ENCODE measurements at regions not wholly inside any gene's neighbourhood (a gene's known extent, or its start where the extent isn't known, plus 50 kb on each side); places are given as distances from the start of the nearest gene placed in this dataset.
A peak's percentile ranks its signal among the peaks of the same experiment; 100 is the strongest.

DNA sequence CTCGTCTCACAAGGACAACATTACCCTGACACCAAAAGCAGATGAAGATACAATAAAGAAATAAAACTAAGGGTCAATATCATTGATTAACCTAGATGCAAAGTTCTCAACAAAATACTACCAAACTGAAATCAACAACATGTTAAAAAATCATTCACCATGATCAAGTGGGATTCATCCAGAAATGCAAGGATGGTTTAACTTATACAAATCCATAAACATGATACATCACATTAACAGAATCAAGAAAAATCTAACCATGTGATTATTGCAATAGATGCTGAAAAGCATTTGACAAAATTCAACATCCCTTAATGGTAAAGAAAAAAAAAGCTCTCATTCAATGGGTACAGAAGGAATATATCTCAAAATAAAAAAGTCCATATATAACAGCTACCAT, 514.9 kb downstream of the TMA16 start:
- no peaks in the 10 kb centered on the region for H3K36me3 ChIP-seq
- no peak for ATAC-seq
- H3K4me3 ChIP-seq = no peak overlapping the region
- H3K27ac ChIP-seq = no peak overlapping the region
- no peaks in the 10 kb centered on the region for H3K4me1 ChIP-seq
- TF ChIP-seq, protein P1, sequence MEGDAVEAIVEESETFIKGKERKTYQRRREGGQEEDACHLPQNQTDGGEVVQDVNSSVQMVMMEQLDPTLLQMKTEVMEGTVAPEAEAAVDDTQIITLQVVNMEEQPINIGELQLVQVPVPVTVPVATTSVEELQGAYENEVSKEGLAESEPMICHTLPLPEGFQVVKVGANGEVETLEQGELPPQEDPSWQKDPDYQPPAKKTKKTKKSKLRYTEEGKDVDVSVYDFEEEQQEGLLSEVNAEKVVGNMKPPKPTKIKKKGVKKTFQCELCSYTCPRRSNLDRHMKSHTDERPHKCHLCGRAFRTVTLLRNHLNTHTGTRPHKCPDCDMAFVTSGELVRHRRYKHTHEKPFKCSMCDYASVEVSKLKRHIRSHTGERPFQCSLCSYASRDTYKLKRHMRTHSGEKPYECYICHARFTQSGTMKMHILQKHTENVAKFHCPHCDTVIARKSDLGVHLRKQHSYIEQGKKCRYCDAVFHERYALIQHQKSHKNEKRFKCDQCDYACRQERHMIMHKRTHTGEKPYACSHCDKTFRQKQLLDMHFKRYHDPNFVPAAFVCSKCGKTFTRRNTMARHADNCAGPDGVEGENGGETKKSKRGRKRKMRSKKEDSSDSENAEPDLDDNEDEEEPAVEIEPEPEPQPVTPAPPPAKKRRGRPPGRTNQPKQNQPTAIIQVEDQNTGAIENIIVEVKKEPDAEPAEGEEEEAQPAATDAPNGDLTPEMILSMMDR (IDR thresholded peaks at IDR 0.05) = no peak
- no peak for DNase-seq
- intact Hi-C loops (cut with DNase I) = no loop called here
- peaks cover 0 to 3% of the 10 kb centered on the region in 2 donors for H3K9me3 ChIP-seq
- no peaks in the 10 kb centered on the region for H3K27me3 ChIP-seq

DNA sequence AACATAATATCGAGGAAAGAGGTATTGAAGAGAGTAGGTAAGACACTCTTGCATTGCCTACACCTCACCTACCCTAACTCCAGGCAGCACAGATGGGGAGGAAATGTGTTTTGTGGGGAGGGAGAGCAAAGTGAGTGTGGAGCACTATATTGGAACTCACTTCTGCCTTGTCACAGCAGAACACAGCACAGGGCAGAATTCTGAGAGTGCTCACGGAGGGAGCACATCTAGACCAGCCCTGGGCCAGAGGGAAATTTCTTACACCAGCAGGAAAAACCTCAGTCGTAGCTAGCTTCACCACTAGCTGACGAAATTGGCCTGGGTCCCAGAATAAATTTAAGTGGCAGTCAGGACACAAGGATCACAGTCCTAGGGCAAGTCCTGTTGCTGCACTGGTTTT, 517.3 kb downstream of the TMA16 start:
- peak; percentile 37 for ATAC-seq
- H3K36me3 ChIP-seq = no peaks in the 10 kb centered on the region
- no peaks in the 10 kb centered on the region for H3K27me3 ChIP-seq
- H3K4me3 ChIP-seq = no peak overlapping the region
- no peak overlapping the region for H3K27ac ChIP-seq
- TF ChIP-seq, protein P1 (IDR thresholded peaks at IDR 0.05) = no peak
- DNase-seq = peak in 1 of 4 donors; percentile 7
- peaks cover 0 to 3% of the 10 kb centered on the region in 2 donors for H3K9me3 ChIP-seq
- intact Hi-C loops (cut with DNase I) = no loop called here
- H3K4me1 ChIP-seq = no peaks in the 10 kb centered on the region

DNA sequence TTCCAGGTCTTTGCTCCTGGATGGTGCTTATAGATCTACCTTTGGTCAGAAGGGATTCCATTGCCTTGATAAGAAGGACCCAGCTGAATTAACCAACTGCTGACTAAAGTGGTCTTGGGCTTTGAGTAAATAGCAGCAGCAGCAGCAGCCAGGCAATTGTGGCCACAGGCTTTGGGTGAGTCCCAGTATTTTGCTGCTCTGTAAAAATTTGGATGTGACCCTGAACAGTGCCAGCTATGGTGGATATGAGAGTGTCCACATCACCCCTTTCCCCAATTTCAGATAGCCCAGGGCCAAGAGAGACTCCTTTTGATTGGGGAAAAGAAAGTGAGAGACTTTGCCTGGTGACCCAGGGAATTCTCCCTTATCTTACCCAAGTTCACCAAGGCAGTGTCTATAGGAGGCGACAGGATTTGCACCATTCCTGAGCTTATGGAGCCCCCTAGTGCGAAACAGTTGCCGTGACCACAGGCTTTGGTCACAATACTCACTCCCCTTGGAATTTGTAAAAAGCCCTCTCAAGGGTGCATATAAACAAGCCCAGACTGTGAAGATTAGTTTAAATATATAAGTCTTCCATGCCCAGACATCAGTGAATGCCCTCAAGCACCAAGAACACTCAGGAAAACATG, 518.0 kb downstream of the TMA16 start:
- peak; percentile 79 for ATAC-seq

DNA sequence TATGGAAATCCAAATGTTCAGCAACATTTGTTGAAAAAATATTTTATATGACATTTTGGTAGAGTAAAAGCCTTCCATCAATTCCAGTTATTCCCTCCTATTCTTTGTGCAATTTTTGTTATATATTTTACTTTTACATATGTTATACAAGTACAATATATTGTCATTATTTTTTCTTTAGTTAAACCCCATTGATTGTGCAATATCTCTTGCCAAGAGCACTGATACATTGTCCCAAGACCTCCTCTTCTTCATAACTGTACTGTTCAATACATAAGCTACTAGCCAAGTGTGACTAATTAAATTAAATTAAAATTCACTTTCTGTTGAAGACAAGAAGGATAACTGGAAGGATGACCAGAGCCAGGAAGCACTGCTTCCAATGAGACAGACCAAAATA, 527.5 kb downstream of the TMA16 start:
- TF ChIP-seq, protein P1 (IDR thresholded peaks at IDR 0.05) = no peak
- ATAC-seq (no peak), DNase-seq (no peak)
- H3K27me3 ChIP-seq = no peaks in the 10 kb centered on the region
- no peaks in the 10 kb centered on the region for H3K36me3 ChIP-seq
- no peaks in the 10 kb centered on the region for H3K4me1 ChIP-seq
- H3K9me3 ChIP-seq = peaks cover 0 to 3% of the 10 kb centered on the region in 2 donors
- no peak overlapping the region for H3K27ac ChIP-seq
- intact Hi-C loops (cut with DNase I) = no loop called here
- no peak overlapping the region for H3K4me3 ChIP-seq

More for the DNA sequence above, 518.0 kb downstream of the TMA16 start:
- Histone ChIP-seq H3K36me3 (no peaks in the 10 kb centered on the region), H3K4me3 (no peak overlapping the region), H3K4me1 (no peaks in the 10 kb centered on the region), H3K27ac (no peak overlapping the region), H3K27me3 (no peaks in the 10 kb centered on the region), H3K9me3 (peaks cover 0 to 3% of the 10 kb centered on the region in 2 donors)
- intact Hi-C loops (cut with DNase I) = no loop called here
- DNase-seq = peak in 2 of 4 donors; percentile 26 to 45
- TF ChIP-seq, protein P1 (IDR thresholded peaks at IDR 0.05) = no peak

DNA sequence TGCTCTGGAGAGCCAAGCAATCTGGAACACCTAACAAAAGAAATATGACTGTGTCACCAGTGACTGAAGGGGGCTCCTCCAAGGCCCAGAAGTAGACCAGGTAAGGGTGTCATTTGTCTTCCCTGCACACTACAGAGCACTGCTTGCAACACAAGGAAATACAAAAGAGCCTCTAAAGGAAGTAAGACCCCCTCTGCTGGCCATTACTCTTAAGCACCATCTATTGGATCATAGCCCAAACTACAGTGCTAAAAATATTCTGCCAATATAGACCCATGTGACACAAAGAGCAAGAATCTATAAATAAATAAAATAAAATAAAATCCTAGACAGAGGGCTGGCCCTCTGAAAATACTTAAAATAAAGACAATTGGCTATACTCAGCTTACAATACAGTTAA, 528.7 kb downstream of the TMA16 start:
- no peak for DNase-seq
- peaks cover 0 to 3% of the 10 kb centered on the region in 2 donors for H3K9me3 ChIP-seq
- H3K27ac ChIP-seq = no peak overlapping the region
- intact Hi-C loops (cut with DNase I) = no loop called here
- no peaks in the 10 kb centered on the region for H3K4me1 ChIP-seq
- TF ChIP-seq, protein P1 (IDR thresholded peaks at IDR 0.05) = no peak
- no peak for ATAC-seq
- no peaks in the 10 kb centered on the region for H3K27me3 ChIP-seq
- H3K36me3 ChIP-seq = no peaks in the 10 kb centered on the region
- H3K4me3 ChIP-seq = no peak overlapping the region

Measured in left lung (tissue), 4 donors.